NT2/D1 (cell line): ENCODE measurements at regions not wholly inside any gene's neighbourhood (a gene's known extent, or its start where the extent isn't known, plus 50 kb on each side); places are given as distances from the start of the nearest gene placed in this dataset.

Source experiments
- SUZ12 ChIP-seq: IDR thresholded peaks from 2 replicates; pipeline ENCODE4 v1.6.1; 2011; ENCODE audit not compliant: insufficient read length, insufficient read depth; ENCODE audit errors: extremely low read depth
- ZNF274 ChIP-seq: IDR thresholded peaks from 2 replicates; pipeline ENCODE4 v1.6.1; 2011; ENCODE audit warnings: mild to moderate bottlenecking, low read depth, low read length

GRCh38 chr2:145016711-145017110, 496.8 kb upstream of the ZEB2 start:
- no peak for TF ChIP-seq SUZ12
- TF ChIP-seq ZNF274 = no peak
